GM21515 (cell line): ENCODE measurements at regions not wholly inside any gene's neighbourhood (a gene's known extent, or its start where the extent isn't known, plus 50 kb on each side); places are given as distances from the start of the nearest gene placed in this dataset.

ENCODE experiments used
- ATAC-seq: cut with Tn5 transposase; IDR thresholded peaks from one replicate; pipeline ENCODE4 v1.9.1; 2021; ENCODE audit not compliant: unreplicated experiment

DNA sequence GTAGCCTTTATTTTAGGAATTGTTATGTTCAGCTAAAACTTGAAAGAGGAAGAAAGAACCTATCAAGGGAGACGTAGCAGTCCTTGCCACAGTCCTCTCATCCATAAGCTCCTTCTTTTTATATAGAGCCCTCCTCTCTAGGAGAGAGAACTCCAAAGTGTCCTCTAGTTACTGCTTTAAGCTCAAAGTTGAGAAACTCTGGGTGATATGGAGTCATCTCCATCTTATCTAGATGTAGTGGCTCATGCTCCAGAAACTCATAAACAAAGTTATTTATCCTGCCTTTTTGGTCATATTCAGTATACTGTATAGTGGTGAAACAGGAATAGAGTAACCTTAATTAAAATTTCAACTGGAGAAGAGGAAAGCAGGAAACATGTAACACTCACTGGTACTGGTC is 90.4 kb upstream of the ATF7IP start:
- ATAC-seq, result no peak

DNA sequence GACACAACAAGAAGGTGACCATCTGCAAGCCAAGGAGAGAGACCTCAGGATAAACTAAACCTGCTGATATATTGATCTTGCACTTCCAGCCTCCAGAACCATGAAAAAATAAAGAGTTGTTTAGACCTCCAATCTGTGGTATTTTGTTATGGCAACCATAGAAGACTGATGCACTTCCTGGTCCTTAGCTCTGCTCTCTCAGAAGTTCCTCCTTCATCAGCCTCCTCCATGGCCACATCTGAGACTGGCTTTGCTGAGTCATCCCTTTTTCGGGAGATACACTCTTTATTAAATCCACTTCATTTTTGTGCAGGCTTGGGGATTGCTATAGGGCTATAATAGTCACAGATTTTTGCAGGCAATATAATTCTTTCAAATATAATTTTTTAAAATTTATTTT is 89.6 kb upstream of the ATF7IP start:
- no peak for ATAC-seq

DNA sequence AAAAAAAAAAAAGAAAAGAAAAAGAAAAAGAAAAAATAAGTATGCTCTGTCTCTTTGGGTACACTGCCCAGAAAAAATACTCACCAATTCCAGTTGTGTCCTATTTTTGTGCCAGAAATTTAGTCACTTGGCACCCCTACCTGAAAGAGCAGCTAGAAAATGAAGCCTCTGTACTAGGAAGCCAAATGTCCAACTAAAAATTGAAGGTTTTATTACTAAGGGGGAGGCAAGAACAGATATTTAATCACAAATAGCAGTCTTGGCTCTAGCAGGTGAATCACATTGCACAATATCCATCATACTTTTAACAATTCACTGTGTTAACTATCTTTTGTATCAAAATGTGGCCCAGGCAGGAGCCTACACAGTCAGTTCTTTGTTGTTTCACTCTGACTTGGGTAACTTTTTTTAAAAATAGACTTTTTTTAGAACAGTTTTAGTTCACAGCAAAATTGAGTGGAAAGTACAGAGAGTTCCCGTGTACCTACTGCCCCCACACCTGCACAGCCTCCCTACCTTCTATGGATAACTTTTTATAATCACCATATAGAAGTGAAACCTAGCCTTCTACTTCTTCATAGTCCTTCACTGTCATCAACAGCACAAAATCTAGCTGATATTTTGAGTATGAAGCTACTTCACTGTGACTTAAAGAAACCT is 87.1 kb upstream of the ATF7IP start:
- ATAC-seq, result no peak

DNA sequence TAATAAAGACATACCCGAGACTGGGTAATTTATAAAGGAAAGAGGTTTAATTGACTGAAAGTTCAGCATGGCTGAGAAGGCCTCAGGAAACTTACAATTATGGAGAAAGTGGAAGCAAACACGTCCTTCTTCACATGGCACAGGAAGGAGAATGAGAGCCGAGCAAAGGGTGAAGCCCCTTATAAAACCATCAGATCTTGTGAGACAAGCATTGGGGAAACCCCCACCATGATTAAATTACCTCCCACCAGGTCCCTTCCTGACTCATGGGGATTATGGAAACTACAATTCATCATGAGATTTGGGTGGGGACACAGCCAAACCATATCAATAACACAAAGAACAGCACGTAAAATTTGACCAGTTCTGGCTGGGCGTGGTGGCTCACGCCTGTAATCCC is 85.6 kb upstream of the ATF7IP start:
- no peak for ATAC-seq

DNA sequence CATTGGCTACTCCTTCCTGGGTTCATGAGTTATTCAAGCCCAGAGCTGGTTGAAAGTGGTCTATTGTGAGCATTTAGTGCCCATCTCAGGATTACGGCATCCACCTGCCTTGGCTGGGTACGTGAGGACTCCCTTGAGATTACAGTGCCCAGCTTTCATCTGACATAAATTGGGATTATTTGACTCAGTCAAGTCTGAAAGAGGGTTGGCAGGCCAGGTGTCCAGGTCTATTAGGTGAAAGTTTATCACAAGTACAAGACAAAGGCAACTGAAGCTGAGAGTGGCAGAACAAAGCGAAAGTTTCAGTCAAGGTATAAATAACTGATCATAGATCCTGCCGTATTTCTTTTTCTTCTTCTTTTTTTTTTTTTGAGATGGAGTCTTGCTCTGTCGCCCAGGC is 84.6 kb upstream of the ATF7IP start:
- ATAC-seq, result no peak

DNA sequence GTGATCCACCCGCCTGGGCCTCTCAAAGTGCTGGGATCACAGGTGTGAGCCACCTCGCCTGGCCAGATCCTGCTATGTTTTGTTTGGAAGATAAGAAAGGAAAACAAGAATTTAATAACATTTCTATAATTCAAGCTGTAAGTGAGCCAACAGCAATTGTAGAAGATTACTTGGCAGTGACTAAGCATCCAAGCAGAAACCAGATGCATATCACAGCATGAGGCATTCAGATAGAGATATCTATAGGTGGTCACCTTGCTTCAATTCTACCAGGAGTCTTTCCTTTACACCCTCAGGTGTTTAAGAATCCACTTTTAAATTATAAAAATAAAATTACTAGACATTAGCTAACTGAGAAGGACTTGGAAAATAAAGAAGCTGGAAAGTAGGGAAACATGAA is 83.9 kb upstream of the ATF7IP start:
- no peak for ATAC-seq

DNA sequence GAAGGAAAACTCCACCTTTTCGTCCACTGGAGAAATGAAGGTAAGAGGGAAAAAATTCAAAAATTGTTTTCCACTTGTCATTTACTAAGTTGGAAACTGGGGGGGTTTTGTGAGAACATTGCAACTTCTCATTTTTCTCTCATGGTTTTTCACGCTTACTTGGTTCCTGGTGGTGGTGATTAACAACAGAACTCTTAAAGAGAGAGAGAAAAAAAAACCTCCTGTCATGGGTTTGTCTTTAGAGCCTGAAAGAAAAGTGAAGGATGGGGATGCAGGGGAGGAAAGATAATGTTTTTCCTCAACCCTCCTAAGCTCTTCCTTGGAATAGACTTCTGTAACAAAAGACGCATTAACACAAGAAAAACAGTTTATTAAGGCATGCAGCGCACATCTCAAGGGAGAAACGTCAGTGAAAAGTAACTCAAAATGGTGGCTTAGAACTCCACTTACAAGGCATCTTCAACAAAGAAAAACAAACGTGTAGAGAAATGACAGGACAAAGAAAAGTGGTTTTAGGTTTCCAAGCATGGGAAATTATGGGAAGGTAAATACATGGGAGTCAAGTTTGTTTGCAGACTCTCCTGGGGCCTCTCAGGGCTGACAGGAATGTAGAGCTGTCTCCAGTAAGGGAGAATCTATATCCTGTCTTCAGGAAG is 81.9 kb upstream of the ATF7IP start:
- peak; percentile 38 for ATAC-seq

DNA sequence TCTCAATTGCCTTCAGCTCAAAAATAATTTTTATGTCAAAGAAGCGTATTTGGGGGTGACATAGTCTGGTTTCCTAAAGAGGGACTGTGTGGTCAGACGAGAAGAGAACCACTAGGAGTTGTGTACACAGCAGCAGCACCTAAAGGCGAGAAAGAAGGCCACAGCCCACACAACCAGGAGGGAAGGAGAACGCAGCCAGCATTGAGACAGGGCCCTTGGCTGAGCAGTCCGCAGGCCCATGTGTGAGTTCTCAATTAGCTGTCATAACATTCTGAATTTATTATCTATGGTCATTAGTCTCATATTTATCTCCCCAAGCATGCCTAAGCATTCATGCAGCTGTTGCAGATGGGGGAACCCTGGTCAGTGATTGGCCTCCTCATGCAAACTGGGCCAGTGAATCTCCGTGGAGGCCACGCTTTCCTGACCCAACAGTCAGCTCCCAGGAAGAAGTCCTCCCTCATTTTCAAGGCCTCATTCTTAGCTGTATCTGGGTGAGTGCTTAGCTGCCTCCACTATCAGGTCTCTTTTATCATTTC is 81.2 kb upstream of the ATF7IP start:
- peak; percentile 82 for ATAC-seq

DNA sequence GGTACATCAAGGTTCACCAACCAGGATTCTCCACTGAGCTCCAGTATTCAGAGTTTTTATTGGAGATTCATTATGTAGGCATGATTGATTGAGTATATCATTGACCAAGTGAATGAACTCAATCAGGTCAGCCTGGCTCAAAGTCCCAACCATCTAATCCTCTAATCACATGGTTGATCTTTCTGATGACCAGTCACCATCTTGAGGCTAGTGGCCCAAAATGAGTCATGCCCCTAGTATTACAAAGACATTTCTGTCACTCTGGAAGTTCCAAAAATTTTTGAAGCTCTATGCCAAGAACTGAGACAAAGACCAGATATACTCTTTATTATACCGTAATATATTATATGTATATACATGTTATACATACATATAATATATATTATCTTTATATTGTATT is 75.9 kb upstream of the ATF7IP start:
- ATAC-seq, result no peak

DNA sequence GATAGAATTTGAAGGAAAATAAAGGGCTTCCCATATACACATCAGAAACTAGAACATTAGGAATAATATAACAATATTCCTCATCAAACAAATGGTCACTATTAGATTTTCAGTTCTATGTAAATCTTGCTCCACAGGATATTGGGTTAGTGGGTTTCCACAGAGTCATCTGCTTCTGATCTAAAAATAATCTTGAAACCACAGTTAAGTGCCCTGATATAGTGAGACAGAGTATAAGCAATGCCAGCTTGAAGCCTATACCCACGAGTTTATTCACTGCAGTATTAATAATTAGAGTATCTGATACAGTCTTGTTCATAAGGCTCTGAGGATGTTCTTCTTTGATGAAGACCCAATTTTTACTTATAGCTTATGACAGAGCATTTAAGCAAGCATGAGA is 74.5 kb upstream of the ATF7IP start:
- ATAC-seq, result no peak

DNA sequence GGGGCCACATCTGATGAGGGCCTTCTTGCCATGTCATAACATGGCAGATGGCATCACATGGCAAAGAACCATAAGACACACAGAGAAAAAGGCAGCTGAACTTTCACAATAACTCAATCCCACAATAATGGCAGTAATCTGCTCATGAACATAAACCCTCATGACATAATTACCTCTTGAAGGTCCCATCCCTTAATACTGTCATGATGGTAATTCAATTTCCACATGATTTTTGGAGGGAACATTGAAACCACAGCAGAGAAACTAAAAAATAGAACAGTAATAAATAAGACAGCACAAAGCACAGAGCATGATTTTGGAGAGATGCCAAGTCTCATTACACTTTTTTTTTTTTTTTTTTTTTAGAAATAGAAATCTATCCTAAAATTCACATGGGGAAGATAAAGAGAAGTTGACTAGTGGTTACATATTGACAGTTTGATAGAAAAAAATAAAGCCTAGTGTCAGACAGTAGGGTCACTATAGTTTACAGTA is 61.8 kb upstream of the ATF7IP start:
- ATAC-seq, result no peak

DNA sequence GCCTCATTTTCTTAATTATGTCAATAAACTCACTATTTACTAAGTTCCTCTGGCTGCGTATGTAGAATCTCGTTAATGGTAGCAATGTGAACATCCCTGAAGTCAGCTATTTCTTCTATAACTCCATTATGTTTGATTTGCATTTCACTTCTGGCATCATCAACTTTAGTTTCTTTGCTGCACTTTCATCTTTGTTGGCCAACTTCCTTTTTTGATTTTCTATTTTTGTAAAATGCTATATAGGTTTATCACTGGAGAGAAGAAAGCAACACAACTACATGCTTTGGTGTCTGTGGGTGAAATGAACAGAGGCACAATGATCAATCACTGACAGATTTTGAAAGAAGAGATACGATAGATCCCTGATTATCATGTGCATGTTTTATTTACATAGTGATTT is 58.5 kb upstream of the ATF7IP start:
- ATAC-seq, result no peak

DNA sequence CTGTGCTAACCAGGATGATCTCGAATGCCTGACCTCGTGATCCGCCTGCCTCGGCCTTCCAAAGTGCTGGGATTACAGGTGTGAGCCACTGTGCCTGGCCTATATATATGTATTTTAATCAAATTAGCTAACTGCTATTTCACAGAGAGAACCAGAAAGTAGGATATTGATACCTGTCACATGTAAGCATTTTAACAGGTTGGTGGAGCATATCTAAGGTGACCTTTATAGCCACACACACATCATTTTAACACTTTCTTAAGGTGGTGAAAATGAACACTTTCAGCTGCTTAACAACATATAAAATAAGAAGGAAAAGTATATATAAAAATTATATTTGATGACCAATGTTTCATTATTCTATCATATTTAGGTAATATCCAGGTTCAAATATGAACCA is 57.0 kb upstream of the ATF7IP start:
- ATAC-seq, result no peak

DNA sequence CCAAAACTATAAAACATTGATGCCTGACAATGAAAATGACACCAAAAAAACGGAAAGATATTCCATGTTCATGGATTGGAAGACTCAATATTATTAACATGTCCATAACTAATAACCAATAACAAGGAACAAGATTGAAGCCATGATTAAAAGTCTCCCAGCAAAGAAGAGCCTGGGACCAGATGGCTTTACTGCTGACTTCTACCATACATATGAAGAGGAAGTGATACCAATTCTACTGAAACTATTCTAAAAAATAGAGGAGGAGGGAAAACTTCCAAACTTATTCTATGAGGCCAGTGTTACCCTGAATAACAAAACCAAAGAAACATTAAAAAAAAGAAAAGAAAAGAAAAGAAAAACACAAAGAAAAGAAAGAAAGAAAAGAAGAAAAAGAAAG is 54.6 kb upstream of the ATF7IP start:
- no peak for ATAC-seq

DNA sequence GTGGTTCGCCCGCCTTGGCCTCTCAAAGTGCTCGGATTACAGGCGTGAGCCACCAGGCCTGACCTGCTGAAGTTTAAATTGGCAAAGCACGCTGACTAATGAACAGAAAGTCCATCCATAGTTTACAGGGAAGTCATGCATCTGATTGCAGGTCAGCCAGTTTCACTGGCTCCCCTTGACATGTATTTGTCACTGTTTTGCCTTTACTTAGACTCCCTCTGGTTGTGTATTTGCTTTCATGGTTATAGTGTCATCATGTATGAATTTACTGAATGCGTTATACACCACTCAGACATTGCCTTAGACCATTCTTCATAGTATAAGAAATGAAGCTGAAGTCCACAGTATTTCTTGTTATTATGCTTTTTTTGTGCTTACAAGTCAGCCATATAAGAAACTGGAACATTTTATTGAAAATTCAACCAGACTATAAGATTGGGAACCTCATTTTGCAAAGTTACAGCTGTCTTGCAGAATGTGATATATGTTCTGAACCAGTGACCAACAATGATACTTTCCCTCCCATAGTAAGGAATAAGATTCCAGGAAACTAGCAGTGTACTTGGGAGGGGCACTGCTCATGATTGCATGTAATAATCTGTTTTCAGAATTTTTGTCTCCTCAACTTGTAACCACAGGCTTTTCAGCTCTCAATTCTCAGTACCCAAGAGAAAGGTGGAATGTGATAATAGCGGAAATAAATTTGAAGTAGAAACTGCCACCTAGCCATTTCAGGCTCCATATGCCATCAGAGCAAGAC is 51.9 kb upstream of the ATF7IP start:
- no peak for ATAC-seq

DNA sequence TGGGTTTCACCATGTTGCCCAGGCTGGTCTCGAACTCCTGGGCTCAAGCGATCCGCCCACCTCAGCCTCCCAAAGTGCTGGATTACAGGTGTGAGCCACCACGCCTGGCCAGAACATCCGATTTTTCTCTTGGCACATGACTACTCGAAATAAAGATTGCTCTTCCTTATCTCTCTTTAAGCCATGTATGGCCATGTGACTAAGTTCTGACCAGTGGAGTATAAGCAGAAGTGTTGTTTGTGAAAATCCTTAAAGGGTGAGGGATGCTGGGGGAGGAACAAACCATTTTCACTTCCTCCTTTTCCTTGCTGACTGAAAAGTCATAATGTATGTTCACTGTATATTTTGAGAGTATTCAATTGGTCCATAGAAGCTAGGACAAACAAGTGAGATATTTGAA is 50.7 kb upstream of the ATF7IP start:
- no peak for ATAC-seq

DNA sequence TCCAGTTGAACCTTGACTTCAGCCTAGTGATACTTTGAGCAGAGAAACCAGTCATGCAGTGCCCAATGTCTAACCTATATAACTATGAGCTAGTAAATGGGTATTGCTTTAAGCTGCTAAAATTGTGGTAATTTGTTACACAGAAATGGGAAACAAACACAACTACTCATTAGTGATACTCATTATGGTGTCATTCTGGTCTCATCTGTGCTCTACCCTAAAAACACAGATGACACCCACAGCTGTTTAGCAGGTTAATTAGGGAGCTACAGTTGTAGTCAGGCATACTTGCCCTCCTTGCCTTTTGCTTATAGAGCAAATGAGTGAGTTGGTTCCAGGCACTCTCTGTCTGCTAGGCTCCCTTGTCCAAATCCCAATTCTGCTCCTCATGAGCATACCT is 50.0 kb upstream of the ATF7IP start:
- ATAC-seq, result no peak
